ENCODE measurements at regions not wholly inside any gene's neighbourhood (a gene's known extent, or its start where the extent isn't known, plus 50 kb on each side); places are given as distances from the start of the nearest gene placed in this dataset.
A peak's percentile ranks its signal among the peaks of the same experiment; 100 is the strongest.

- WGBS, 2 donors (ENCODE audit: low coverage in 1 of 2), result 47 to 73% methylated on average over 1 of the region's 1 CpG
- Histone ChIP-seq H3K4me3 (no peak overlapping the region), H3K9me3 (no peaks in the 10 kb centered on the region), H3K27me3 (no peaks in the 10 kb centered on the region), H3K36me3 (no peaks in the 10 kb centered on the region), H3K27ac (peak overlapping the region in 2 of 4 donors; percentile 0 to 5), H3K4me1 (no peaks in the 10 kb centered on the region)
- peak; percentile 89 for ATAC-seq
- no peak for TF ChIP-seq POLR2A (IDR thresholded peaks at IDR 0.05)
- TF ChIP-seq POLR2AphosphoS5 (IDR thresholded peaks at IDR 0.05), result peak; percentile 64
Observed at GRCh38 chr18:43863180-43863579, 585.9 kb upstream of the SYT4 start.

DNA sequence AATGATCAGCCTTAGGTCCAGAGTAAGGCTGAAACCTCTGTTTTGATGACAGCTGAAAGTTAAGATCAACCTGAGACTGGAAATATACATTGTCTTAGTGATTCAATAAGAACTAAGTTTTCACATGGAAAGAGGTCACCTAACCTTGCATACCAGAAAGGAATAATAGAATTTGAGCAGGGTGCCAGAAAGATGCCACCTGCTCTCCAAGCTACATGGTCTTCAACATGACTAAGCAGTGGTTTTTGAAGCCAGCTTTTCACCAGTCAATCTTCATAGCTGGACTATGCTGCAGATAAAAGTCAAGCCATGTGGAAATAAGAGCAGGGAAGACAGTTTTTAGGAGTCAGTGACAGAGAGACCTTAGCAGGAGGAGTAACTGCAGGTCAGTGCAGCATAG, 589.4 kb upstream of the SYT4 start:
- no peak for ATAC-seq
- TF ChIP-seq POLR2A (IDR thresholded peaks at IDR 0.05) (no peak), EP300 (IDR thresholded peaks at IDR 0.05) (no peak), POLR2AphosphoS5 (IDR thresholded peaks at IDR 0.05) (no peak)
- TF ChIP-seq, protein P1, sequence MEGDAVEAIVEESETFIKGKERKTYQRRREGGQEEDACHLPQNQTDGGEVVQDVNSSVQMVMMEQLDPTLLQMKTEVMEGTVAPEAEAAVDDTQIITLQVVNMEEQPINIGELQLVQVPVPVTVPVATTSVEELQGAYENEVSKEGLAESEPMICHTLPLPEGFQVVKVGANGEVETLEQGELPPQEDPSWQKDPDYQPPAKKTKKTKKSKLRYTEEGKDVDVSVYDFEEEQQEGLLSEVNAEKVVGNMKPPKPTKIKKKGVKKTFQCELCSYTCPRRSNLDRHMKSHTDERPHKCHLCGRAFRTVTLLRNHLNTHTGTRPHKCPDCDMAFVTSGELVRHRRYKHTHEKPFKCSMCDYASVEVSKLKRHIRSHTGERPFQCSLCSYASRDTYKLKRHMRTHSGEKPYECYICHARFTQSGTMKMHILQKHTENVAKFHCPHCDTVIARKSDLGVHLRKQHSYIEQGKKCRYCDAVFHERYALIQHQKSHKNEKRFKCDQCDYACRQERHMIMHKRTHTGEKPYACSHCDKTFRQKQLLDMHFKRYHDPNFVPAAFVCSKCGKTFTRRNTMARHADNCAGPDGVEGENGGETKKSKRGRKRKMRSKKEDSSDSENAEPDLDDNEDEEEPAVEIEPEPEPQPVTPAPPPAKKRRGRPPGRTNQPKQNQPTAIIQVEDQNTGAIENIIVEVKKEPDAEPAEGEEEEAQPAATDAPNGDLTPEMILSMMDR (IDR thresholded peaks at IDR 0.05), result no peak

DNA sequence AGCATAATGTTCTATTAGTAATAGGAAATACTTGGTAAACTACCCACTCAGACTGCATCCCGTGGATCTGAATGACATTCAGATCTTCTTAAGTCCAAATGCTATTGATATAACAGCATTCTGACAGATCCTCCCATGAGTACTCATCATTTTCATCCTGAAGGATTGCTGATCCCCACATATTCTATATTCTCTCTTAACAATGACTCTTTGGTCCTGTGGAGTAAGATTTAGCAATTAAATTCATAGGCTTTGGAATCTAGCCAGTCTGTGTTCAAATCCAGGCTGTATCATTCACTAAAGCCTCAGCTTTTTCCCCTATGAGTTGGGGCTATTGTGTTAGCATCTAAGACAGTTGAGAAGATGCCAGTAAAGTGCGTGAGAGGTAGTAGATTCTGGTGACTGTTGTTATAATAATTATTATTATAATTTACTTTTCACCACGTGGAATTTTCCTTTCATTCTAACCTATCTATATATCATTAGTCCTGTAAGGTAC, 591.3 kb upstream of the SYT4 start:
- H3K4me1 ChIP-seq, result peaks cover 3 to 9% (median 7%) of the 10 kb centered on the region in 3 donors
- WGBS, 2 donors (ENCODE audit: low coverage in 1 of 2), result 47 to 61% methylated on average over 3 of the region's 3 CpGs
- no peaks in the 10 kb centered on the region for H3K9me3 ChIP-seq
- TF ChIP-seq, protein P1 (IDR thresholded peaks at IDR 0.05), result no peak
- no peak overlapping the region for H3K4me3 ChIP-seq
- H3K27ac ChIP-seq, result no peak overlapping the region
- no peak for ATAC-seq
- H3K36me3 ChIP-seq, result no peaks in the 10 kb centered on the region
- H3K27me3 ChIP-seq, result no peaks in the 10 kb centered on the region

More for the DNA sequence above, 589.4 kb upstream of the SYT4 start:
- Histone ChIP-seq H3K4me1 (peaks cover 3 to 9% (median 7%) of the 10 kb centered on the region in 3 donors), H3K27me3 (no peaks in the 10 kb centered on the region), H3K36me3 (no peaks in the 10 kb centered on the region), H3K4me3 (no peak overlapping the region), H3K27ac (no peak overlapping the region), H3K9me3 (no peaks in the 10 kb centered on the region)

- H3K4me3 ChIP-seq, result no peak overlapping the region
- WGBS, 2 donors (ENCODE audit: low coverage in 1 of 2), result 0 to 43% methylated on average over 1 of the region's 1 CpG
- ATAC-seq, result no peak
- no peak overlapping the region for H3K27ac ChIP-seq
- H3K36me3 ChIP-seq, result no peaks in the 10 kb centered on the region
- no peaks in the 10 kb centered on the region for H3K27me3 ChIP-seq
- no peaks in the 10 kb centered on the region for H3K9me3 ChIP-seq
- TF ChIP-seq POLR2AphosphoS5 (IDR thresholded peaks at IDR 0.05), result no peak
- no peak for TF ChIP-seq EP300 (IDR thresholded peaks at IDR 0.05)
- TF ChIP-seq, protein P1 (IDR thresholded peaks at IDR 0.05), result no peak
- TF ChIP-seq POLR2A (IDR thresholded peaks at IDR 0.05), result no peak
- peaks cover 3 to 9% (median 7%) of the 10 kb centered on the region in 3 donors for H3K4me1 ChIP-seq
Observed at GRCh38 chr18:43869451-43870008, 592.2 kb upstream of the SYT4 start.

DNA sequence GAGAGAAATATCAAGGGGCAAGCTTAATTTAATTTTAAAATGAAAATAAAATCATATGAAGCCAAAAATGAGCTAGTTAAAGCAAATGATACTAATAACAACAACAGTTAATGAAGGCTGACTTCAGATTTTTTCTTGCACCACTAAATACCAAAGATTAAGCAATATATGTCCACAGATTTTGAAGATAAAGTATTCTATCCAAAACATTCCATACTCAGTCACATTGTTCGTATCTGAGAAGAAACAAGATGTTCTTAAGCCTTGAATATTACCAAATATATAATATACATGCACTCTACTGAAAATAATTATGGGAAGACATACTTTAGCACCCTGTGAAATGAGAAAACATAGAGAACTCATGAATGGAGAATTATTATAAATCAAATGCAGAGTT, 593.3 kb upstream of the SYT4 start:
- Histone ChIP-seq H3K36me3 (no peaks in the 10 kb centered on the region), H3K4me1 (peaks cover 3 to 10% (median 7%) of the 10 kb centered on the region in 3 donors), H3K4me3 (no peak overlapping the region), H3K27me3 (no peaks in the 10 kb centered on the region), H3K9me3 (no peaks in the 10 kb centered on the region), H3K27ac (no peak overlapping the region)
- no peak for ATAC-seq
- 67 to 75% methylated on average over 1 of the region's 1 CpG for WGBS, 2 donors (ENCODE audit: low coverage in 1 of 2)
- TF ChIP-seq POLR2AphosphoS5 (IDR thresholded peaks at IDR 0.05) (no peak), EP300 (IDR thresholded peaks at IDR 0.05) (no peak), POLR2A (IDR thresholded peaks at IDR 0.05) (no peak)
- TF ChIP-seq, protein P1 (IDR thresholded peaks at IDR 0.05), result no peak

Measured in gastroesophageal sphincter (tissue), 4 donors.